IMR-90 (cell line): ENCODE measurements at regions not wholly inside any gene's neighbourhood (a gene's known extent, or its start where the extent isn't known, plus 50 kb on each side); places are given as distances from the start of the nearest gene placed in this dataset.

Source experiments
- ATAC-seq: fragments of 200-7000 bp; cut with Tn5 transposase; 2 replicates; pipeline ENCODE4 v1.9.1; 2020; ENCODE audit warnings: low read depth, mild to moderate bottlenecking, moderate library complexity
- BruUV-seq: library from RNA; stranded (reverse); fragments of 400-500 nt; replicated peaks from 2 replicates; lab custom pipeline; 2021; lab: Mats Ljungman, UMichigan
- CTCF ChIA-PET: fragments of 300-600 bp; formaldehyde crosslinking; extraction: SDS; loops from one replicate; lab custom pipeline; 2021; ENCODE audit warnings: antibody characterized with exemption; lab: Yijun Ruan, JAX
- POLR2A ChIA-PET: fragments of 300-600 bp; sonication (Branson Sonifier 250); formaldehyde crosslinking; loops from one replicate; lab custom pipeline; 2022; ENCODE audit warnings: antibody characterized with exemption; ENCODE audit not compliant: unreplicated experiment; lab: Charles Lee
- DNase-seq: peaks from one replicate; pipeline ENCODE4 v3.0.0; 2013
- H2AFZ ChIP-seq: replicated peaks from 2 replicates; pipeline ENCODE3; 2013; ENCODE audit warnings: low read length, mild to moderate bottlenecking; ENCODE audit not compliant: poor library complexity
- H2AK5ac ChIP-seq: 2 replicates; pipeline ENCODE4 v1.6.1; 2013; ENCODE audit warnings: low read depth, low read length, inconsistent platforms
- H2AK9ac ChIP-seq: replicated peaks from 2 replicates; pipeline ENCODE3; 2013; ENCODE audit warnings: mild to moderate bottlenecking, low read depth, low read length, moderate library complexity; ENCODE audit not compliant: poor library complexity
- H2BK120ac ChIP-seq: 2 replicates; pipeline ENCODE4 v1.6.1; 2013; ENCODE audit warnings: low read depth, low read length, inconsistent platforms
- H2BK15ac ChIP-seq: 3 replicates; pipeline ENCODE4 v1.6.1; 2013; ENCODE audit warnings: low read depth, low read length, inconsistent platforms
- H2BK20ac ChIP-seq: 2 replicates; pipeline ENCODE4 v1.6.1; 2013; ENCODE audit warnings: low read depth, mild to moderate bottlenecking, inconsistent platforms, low read length, moderate library complexity
- H2BK5ac ChIP-seq: 2 replicates; pipeline ENCODE4 v1.6.1; 2013; ENCODE audit warnings: mild to moderate bottlenecking, low read depth, low read length, inconsistent platforms; ENCODE audit not compliant: poor library complexity, severe bottlenecking
- H3K14ac ChIP-seq: replicated peaks from 2 replicates; pipeline ENCODE4 v1.6.1; 2013; ENCODE audit warnings: low read depth, low read length, inconsistent platforms
- H3K18ac ChIP-seq: 2 replicates; pipeline ENCODE4 v1.6.1; 2013; ENCODE audit warnings: low read depth, low read length, control low read depth
- H3K23ac ChIP-seq: 2 replicates; pipeline ENCODE4 v1.6.1; 2013; ENCODE audit warnings: low read depth, low read length, inconsistent platforms
- H3K27ac ChIP-seq: 2 replicates; pipeline ENCODE4 v1.5.1; 2013; ENCODE audit warnings: mild to moderate bottlenecking, control low read depth, low read length; ENCODE audit not compliant: insufficient read depth
- H3K27me3 ChIP-seq: 2 replicates; pipeline ENCODE4 v1.6.1; 2013; ENCODE audit warnings: low read length; ENCODE audit not compliant: control insufficient read depth, insufficient read depth
- H3K36me3 ChIP-seq: 2 replicates; pipeline ENCODE4 v1.6.1; 2013; ENCODE audit warnings: low read length, mixed read lengths; ENCODE audit not compliant: control insufficient read depth, insufficient read depth
- H3K4ac ChIP-seq: 2 replicates; pipeline ENCODE4 v1.6.1; 2013; ENCODE audit warnings: low read depth, low read length, inconsistent platforms
- H3K4me1 ChIP-seq: 2 replicates; pipeline ENCODE4 v1.6.1; 2013; ENCODE audit warnings: low read length, mixed read lengths; ENCODE audit not compliant: control insufficient read depth, insufficient read depth
- H3K4me2 ChIP-seq: 2 replicates; pipeline ENCODE4 v1.6.1; 2013; ENCODE audit warnings: low read depth, mild to moderate bottlenecking, control low read depth, low read length, moderate library complexity
- H3K4me3 ChIP-seq: 2 replicates; pipeline ENCODE4 v1.5.1; 2013; ENCODE audit warnings: low read depth, mild to moderate bottlenecking, control low read depth, low read length, moderate library complexity; ENCODE audit not compliant: insufficient read depth
- H3K56ac ChIP-seq: 2 replicates; pipeline ENCODE4 v1.6.1; 2013; ENCODE audit warnings: low read length, inconsistent platforms; ENCODE audit not compliant: insufficient read depth; ENCODE audit errors: extremely low read depth
- H3K79me1 ChIP-seq, 2 experiments: 2 replicates each; pipeline ENCODE4 v1.6.1; 2013; ENCODE audit warnings: low read length in 2 of 2, inconsistent platforms in 1 of 2, low read depth in 1 of 2
- H3K9ac ChIP-seq: 2 replicates; pipeline ENCODE4 v1.6.1; 2013; ENCODE audit warnings: low read depth, low read length, control low read depth
- H3K9me1 ChIP-seq: 2 replicates; pipeline ENCODE4 v1.6.1; 2013; ENCODE audit warnings: low read length, inconsistent platforms; ENCODE audit not compliant: insufficient read depth
- H3K9me3 ChIP-seq: 2 replicates; pipeline ENCODE4 v1.6.1; 2013; ENCODE audit warnings: low read length; ENCODE audit not compliant: control insufficient read depth, insufficient read depth
- H4K20me1 ChIP-seq: 2 replicates; pipeline ENCODE4 v1.6.1; 2013; ENCODE audit warnings: low read length, inconsistent platforms; ENCODE audit not compliant: insufficient read depth
- H4K5ac ChIP-seq: 2 replicates; pipeline ENCODE4 v1.6.1; 2013; ENCODE audit warnings: mild to moderate bottlenecking, low read depth, low read length, control low read depth
- H4K8ac ChIP-seq, 2 experiments: 2 replicates each; pipeline ENCODE4 v1.6.1; 2013; ENCODE audit warnings: low read depth in 2 of 2, low read length in 2 of 2, control low read depth in 1 of 2, inconsistent platforms in 1 of 2
- H4K91ac ChIP-seq: 2 replicates; pipeline ENCODE4 v1.6.1; 2013; ENCODE audit warnings: low read depth, low read length, inconsistent platforms; ENCODE audit not compliant: insufficient read depth
- BHLHE40 ChIP-seq: fragments of 150-350 bp; IDR thresholded peaks from 2 replicates; pipeline ENCODE4 v1.6.1; 2016; ENCODE audit warnings: mild to moderate bottlenecking, low read depth, low read length
- CEBPB ChIP-seq: IDR thresholded peaks from 2 replicates; pipeline ENCODE4 v1.6.1; 2012; ENCODE audit warnings: low read depth, low read length, improper control_type of control experiment
- CHD1 ChIP-seq: IDR thresholded peaks from 2 replicates; pipeline ENCODE4 v1.6.1; 2012; ENCODE audit warnings: low read depth, low read length, improper control_type of control experiment
- ELK1 ChIP-seq: fragments of 150-350 bp; IDR thresholded peaks from 2 replicates; pipeline ENCODE4 v1.6.1; 2016; ENCODE audit warnings: low read depth, mild to moderate bottlenecking, low read length, moderate library complexity, borderline replicate concordance
- FOS ChIP-seq: fragments of 150-350 bp; IDR thresholded peaks from 2 replicates; pipeline ENCODE4 v1.6.1; 2016; ENCODE audit warnings: low read depth, low read length
- MAFK ChIP-seq: IDR thresholded peaks from 2 replicates; pipeline ENCODE4 v1.6.1; 2012; ENCODE audit warnings: low read depth, low read length, improper control_type of control experiment
- MAZ ChIP-seq: IDR thresholded peaks from 2 replicates; pipeline ENCODE4 v1.6.1; 2012; ENCODE audit warnings: low read depth, mild to moderate bottlenecking, low read length, improper control_type of control experiment, moderate library complexity, borderline replicate concordance
- MXI1 ChIP-seq: IDR thresholded peaks from 2 replicates; pipeline ENCODE4 v1.6.1; 2012; ENCODE audit warnings: low read depth, mild to moderate bottlenecking, low read length, moderate library complexity, borderline replicate concordance
- NFE2L2 ChIP-seq: fragments of 150-350 bp; IDR thresholded peaks from 2 replicates; pipeline ENCODE4 v1.6.1; 2016; ENCODE audit warnings: low read depth, mild to moderate bottlenecking, low read length
- POLR2A ChIP-seq: IDR thresholded peaks from 2 replicates; pipeline ENCODE4 v1.6.1; 2012; ENCODE audit warnings: mild to moderate bottlenecking, low read depth, low read length
- RAD21 ChIP-seq: IDR thresholded peaks from 2 replicates; pipeline ENCODE4 v1.6.1; 2012; ENCODE audit warnings: low read length, improper control_type of control experiment
- RCOR1 ChIP-seq: IDR thresholded peaks from 2 replicates; pipeline ENCODE4 v1.6.1; 2012; ENCODE audit warnings: mild to moderate bottlenecking, low read length, improper control_type of control experiment; ENCODE audit not compliant: insufficient replicate concordance
- RFX5 ChIP-seq: IDR thresholded peaks from 2 replicates; pipeline ENCODE4 v1.8.0; 2012; ENCODE audit warnings: low read depth, mild to moderate bottlenecking, low read length, moderate library complexity
- SMC3 ChIP-seq: fragments of 150-350 bp; IDR thresholded peaks from 2 replicates; pipeline ENCODE4 v1.6.1; 2016; ENCODE audit warnings: low read depth, mild to moderate bottlenecking, antibody characterized with exemption, low read length, moderate library complexity
- USF2 ChIP-seq: fragments of 150-350 bp; IDR thresholded peaks from 2 replicates; pipeline ENCODE4 v1.6.1; 2017; ENCODE audit warnings: mild to moderate bottlenecking, antibody characterized with exemption, low read length, low read depth
- dilution Hi-C: fragments of 300-500 bp; cut with HindIII; formaldehyde crosslinking; loops from one replicate; pipeline ENCODE4 v1.14.3; 2018; ENCODE audit warnings: low sequenced_read_pairs; ENCODE audit not compliant: unreplicated experiment
- in situ Hi-C: fragments of 300-500 bp; cut with MboI; formaldehyde crosslinking; loops from 3 replicates; pipeline ENCODE4 v1.14.3; 2019; ENCODE audit warnings: low sequenced_read_pairs, inconsistent platforms, mixed read lengths
- intact Hi-C: fragments of 100-400 bp; cut with micrococcal nuclease; formaldehyde crosslinking; loops from 2 replicates; pipeline ENCODE4 v1.10.0; 2022
- TF ChIP-seq, protein P1 (sequence below): conservative IDR thresholded peaks from 2 replicates; pipeline ENCODE4 v1.5.1; 2012; ENCODE audit warnings: mild to moderate bottlenecking, low read depth, low read length, improper control_type of control experiment

DNA sequence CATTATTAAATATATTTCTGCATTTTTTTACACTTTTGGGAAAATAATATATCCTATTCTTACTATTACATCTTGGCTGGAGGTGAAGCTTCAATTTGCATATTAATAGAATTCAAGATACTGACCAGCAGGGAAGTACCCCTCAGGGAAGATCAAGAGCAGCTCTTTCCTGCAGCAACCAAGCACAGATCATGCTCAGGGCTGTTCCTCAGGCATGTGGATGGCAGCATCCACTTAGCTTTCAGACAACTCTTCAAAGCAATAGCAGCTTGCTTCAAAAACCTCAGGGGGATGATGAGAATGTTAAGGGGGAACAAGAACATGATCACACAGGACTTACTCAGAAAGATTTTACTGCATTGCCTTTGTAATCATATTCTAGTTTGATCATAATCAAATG lies 731.8 kb downstream of the SEMA5A start:
- no peak for TF ChIP-seq FOS
- TF ChIP-seq, protein P1, sequence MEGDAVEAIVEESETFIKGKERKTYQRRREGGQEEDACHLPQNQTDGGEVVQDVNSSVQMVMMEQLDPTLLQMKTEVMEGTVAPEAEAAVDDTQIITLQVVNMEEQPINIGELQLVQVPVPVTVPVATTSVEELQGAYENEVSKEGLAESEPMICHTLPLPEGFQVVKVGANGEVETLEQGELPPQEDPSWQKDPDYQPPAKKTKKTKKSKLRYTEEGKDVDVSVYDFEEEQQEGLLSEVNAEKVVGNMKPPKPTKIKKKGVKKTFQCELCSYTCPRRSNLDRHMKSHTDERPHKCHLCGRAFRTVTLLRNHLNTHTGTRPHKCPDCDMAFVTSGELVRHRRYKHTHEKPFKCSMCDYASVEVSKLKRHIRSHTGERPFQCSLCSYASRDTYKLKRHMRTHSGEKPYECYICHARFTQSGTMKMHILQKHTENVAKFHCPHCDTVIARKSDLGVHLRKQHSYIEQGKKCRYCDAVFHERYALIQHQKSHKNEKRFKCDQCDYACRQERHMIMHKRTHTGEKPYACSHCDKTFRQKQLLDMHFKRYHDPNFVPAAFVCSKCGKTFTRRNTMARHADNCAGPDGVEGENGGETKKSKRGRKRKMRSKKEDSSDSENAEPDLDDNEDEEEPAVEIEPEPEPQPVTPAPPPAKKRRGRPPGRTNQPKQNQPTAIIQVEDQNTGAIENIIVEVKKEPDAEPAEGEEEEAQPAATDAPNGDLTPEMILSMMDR = no peak
- no peak for TF ChIP-seq BHLHE40
- TF ChIP-seq NFE2L2 = no peak
- TF ChIP-seq CHD1 = no peak
- no peak for TF ChIP-seq RFX5
- TF ChIP-seq SMC3 = no peak
- TF ChIP-seq POLR2A = no peak
- no peak for TF ChIP-seq RCOR1
- no peak for TF ChIP-seq MAZ
- TF ChIP-seq CEBPB = no peak
- TF ChIP-seq USF2 = no peak
- TF ChIP-seq RAD21 = no peak
- TF ChIP-seq MXI1 = no peak
- TF ChIP-seq MAFK = no peak
- no peak for TF ChIP-seq ELK1
- Histone ChIP-seq H3K4me2 (no peak overlapping the region), H3K9me1 (no peaks in the 10 kb centered on the region), H3K56ac (no peak overlapping the region), H3K36me3 (no peaks in the 10 kb centered on the region), H2BK15ac (no peak overlapping the region), H4K20me1 (no peaks in the 10 kb centered on the region), H3K4me1 (no peaks in the 10 kb centered on the region), H4K8ac (no peak overlapping the region), H2BK120ac (no peak overlapping the region), H4K91ac (no peak overlapping the region), H2BK20ac (no peak overlapping the region), H3K14ac (no peak overlapping the region), H3K4me3 (no peak overlapping the region), H2AK5ac (no peak overlapping the region), H3K79me1 (no peaks in the 10 kb centered on the region), H3K9ac (no peak overlapping the region), H4K5ac (no peak overlapping the region), H3K18ac (no peak overlapping the region), H2BK5ac (no peak overlapping the region), H2AK9ac (no peak overlapping the region), H3K4ac (no peak overlapping the region), H3K23ac (no peak overlapping the region), H3K27me3 (no peaks in the 10 kb centered on the region), H3K9me3 (peaks cover 4% of the 10 kb centered on the region; the same call in 1 of the 2 replicates), H3K27ac (no peak overlapping the region), H2AFZ (no peak overlapping the region)
- in situ Hi-C loops (no loop called here), dilution Hi-C loops (no loop called here), intact Hi-C loops (no loop called here)
- ChIA-PET CTCF (no interaction called here), POLR2A (interaction anchor here (0.6 kb wide), 1 partner anchor 155 kb away, joined by 3 read pairs; no protein-coding TSS in a partner anchor)
- ATAC-seq (no peak), DNase-seq (no peak)
- no TSS peak for BruUV-seq
